RWPE1 (cell line): ENCODE measurements at regions not wholly inside any gene's neighbourhood (a gene's known extent, or its start where the extent isn't known, plus 50 kb on each side); places are given as distances from the start of the nearest gene placed in this dataset.

Source experiments
- CTCF ChIA-PET: fragments of 350-600 bp; sonication (Branson Sonifier 250); formaldehyde crosslinking; extraction: SDS; loops from one replicate; lab custom pipeline; 2021; lab: Yijun Ruan, JAX
- POLR2A ChIA-PET: fragments of 400-600 bp; formaldehyde crosslinking; extraction: SDS; loops from one replicate; lab custom pipeline; 2020; ENCODE audit warnings: antibody characterized with exemption; ENCODE audit not compliant: low non-redundant PET; lab: Yijun Ruan, JAX
- DNase-seq: peaks from one replicate; pipeline ENCODE4 v3.0.0; 2012; ENCODE audit warnings: low spot score
- H3K27ac ChIP-seq: fragments of 450-650 bp; 2 replicates; pipeline ENCODE4 v1.5.1; 2017
- CTCF ChIP-seq: fragments of 450-650 bp; conservative IDR thresholded peaks from 2 replicates; pipeline ENCODE4 v1.5.1; 2017; ENCODE audit warnings: low read depth, mild to moderate bottlenecking

- no peak overlapping the region for H3K27ac ChIP-seq
- no peak for DNase-seq
- TF ChIP-seq CTCF: no peak
- POLR2A ChIA-PET: no interaction called here
- CTCF ChIA-PET: no interaction called here
Observed at GRCh38 chr18:28714498-28714897, 537.6 kb upstream of the CDH2 start.

- ChIA-PET CTCF (no interaction called here), POLR2A (no interaction called here)
- TF ChIP-seq CTCF: no peak
- no peak for DNase-seq
- H3K27ac ChIP-seq: no peak overlapping the region
Observed at GRCh38 chr18:28712796-28713425, 536.0 kb upstream of the CDH2 start.

DNA sequence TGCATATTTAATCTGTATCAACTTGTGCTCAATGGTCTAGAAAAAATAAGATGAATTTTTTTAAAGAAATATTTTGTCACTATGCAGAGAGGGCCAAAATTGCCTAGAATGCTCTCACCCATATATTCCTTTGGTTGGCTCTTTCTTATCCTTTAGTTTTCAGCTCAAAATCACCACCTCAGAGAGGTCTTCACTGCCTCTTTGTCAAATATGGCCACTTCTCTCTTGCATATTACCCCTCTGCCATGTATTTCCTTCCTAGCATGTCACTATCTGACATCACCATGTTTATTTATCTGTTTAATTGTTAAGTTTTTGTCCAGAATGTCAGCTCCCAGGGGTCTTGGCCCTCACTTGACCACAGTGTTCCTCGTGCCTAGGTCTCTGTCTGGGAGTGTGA is 535.2 kb upstream of the CDH2 start:
- DNase-seq: no peak
- ChIA-PET CTCF (no interaction called here), POLR2A (no interaction called here)
- H3K27ac ChIP-seq: no peak overlapping the region
- TF ChIP-seq CTCF: no peak

DNA sequence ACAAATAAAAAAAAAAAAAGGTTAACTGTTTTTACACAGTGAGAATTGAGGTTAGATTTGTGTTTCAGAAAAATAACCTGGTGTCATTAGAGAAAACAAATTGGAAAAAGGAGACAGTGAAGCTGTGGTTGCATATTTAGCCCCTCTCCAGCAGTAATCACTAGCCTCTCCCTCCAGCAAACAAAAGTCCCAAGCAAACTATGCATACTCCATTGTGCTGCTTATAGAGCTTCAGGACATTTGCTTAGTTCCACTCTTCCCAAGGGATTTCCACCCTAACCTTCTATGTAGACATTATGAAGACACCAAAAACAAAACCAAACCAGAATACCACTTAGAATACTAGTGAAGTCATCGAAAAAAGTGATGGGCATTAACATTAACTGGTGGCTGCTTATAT is 534.2 kb upstream of the CDH2 start:
- CTCF ChIA-PET: no interaction called here
- no peak for TF ChIP-seq CTCF
- H3K27ac ChIP-seq: no peak overlapping the region

GRCh38 chr18:28707006-28707405 is 530.1 kb upstream of the CDH2 start:
- no peak overlapping the region for H3K27ac ChIP-seq
- no peak for TF ChIP-seq CTCF
- ChIA-PET POLR2A (no interaction called here), CTCF (no interaction called here)
- DNase-seq: no peak

More for the DNA sequence above, 534.2 kb upstream of the CDH2 start:
- POLR2A ChIA-PET: no interaction called here
- DNase-seq: no peak

- no peak for TF ChIP-seq CTCF
- ChIA-PET POLR2A (no interaction called here), CTCF (no interaction called here)
- DNase-seq: no peak
- no peak overlapping the region for H3K27ac ChIP-seq
Observed at GRCh38 chr18:28706397-28706796, 529.5 kb upstream of the CDH2 start.
